GM12865 (cell line): ENCODE measurements at regions not wholly inside any gene's neighbourhood (a gene's known extent, or its start where the extent isn't known, plus 50 kb on each side); places are given as distances from the start of the nearest gene placed in this dataset.
A peak's percentile ranks its signal among the peaks of the same experiment; 100 is the strongest.

ENCODE experiments used
- DNase-seq: peaks from one replicate; pipeline ENCODE4 v3.0.0; 2010; ENCODE audit warnings: low read depth
- H3K4me3 ChIP-seq: 2 replicates; pipeline ENCODE4 v1.5.1; 2011; ENCODE audit warnings: mild to moderate bottlenecking, low read depth, low read length, control low read depth
- TF ChIP-seq, protein P1 (sequence below): IDR thresholded peaks from 2 replicates; pipeline ENCODE4 v1.5.1; 2011; ENCODE audit warnings: low read length, control low read depth, low read depth, inconsistent platforms; ENCODE audit not compliant: insufficient read depth; ENCODE audit errors: missing control alignments

DNA sequence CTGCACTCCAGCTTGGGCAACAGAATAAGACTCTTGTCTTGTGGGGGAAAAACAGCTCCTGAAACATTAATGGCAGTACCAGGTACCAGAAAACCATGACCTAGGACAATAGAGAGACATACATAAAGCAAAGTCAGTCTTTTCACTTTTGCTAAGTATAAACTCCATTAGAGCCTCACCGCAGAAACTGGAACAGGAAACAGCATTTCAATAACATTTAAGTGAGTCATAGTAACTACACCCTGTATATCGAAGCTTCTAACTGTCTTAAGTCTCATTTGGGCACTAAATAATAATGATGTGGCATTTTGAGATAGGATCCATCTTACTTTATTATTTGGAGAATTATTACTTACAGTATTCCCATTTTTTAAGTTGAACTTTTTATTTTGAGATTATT, 517.8 kb upstream of the CELF2 start:
- DNase-seq = peak; percentile 14
- TF ChIP-seq, protein P1, sequence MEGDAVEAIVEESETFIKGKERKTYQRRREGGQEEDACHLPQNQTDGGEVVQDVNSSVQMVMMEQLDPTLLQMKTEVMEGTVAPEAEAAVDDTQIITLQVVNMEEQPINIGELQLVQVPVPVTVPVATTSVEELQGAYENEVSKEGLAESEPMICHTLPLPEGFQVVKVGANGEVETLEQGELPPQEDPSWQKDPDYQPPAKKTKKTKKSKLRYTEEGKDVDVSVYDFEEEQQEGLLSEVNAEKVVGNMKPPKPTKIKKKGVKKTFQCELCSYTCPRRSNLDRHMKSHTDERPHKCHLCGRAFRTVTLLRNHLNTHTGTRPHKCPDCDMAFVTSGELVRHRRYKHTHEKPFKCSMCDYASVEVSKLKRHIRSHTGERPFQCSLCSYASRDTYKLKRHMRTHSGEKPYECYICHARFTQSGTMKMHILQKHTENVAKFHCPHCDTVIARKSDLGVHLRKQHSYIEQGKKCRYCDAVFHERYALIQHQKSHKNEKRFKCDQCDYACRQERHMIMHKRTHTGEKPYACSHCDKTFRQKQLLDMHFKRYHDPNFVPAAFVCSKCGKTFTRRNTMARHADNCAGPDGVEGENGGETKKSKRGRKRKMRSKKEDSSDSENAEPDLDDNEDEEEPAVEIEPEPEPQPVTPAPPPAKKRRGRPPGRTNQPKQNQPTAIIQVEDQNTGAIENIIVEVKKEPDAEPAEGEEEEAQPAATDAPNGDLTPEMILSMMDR = no peak
- no peak overlapping the region for H3K4me3 ChIP-seq

DNA sequence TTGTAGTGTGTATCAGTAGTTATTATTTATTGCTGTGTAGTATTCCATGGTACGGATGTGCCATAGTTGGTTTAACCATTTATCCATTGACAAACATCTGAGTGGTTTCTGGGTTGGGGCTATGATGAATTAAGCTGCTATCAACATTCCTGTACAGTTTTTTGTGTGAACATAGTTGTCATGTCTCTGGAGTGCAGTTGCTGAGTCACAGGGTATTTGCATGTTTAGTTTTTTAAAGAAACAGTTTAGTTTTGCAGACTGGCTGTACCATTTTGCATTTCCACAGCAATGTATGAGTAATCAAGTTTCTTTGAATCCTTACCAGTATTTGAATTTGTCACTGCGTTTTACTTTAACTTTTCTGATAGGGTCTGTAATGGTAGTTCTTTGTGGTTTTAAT, 516.7 kb upstream of the CELF2 start:
- DNase-seq = no peak
- H3K4me3 ChIP-seq = no peak overlapping the region
- TF ChIP-seq, protein P1 = no peak

DNA sequence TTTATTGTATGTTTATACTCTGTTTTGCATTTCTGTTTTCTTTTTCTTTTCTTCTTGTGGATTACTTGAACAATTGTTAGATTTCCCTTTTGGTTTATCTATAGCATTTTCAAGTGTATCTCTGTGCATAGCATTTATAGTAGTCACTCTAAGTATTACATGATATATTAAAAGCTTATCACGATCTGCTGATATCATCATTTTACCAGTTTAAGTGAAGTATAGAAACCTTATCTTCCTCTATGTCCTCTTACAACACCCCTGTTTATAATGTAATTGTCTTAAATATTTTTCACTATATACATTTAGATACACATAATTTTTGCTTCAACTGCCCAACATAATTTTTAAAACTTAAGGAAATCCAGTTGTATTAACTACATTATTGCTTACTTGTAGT, 513.9 kb upstream of the CELF2 start:
- no peak overlapping the region for H3K4me3 ChIP-seq
- TF ChIP-seq, protein P1 = no peak
- DNase-seq = no peak

DNA sequence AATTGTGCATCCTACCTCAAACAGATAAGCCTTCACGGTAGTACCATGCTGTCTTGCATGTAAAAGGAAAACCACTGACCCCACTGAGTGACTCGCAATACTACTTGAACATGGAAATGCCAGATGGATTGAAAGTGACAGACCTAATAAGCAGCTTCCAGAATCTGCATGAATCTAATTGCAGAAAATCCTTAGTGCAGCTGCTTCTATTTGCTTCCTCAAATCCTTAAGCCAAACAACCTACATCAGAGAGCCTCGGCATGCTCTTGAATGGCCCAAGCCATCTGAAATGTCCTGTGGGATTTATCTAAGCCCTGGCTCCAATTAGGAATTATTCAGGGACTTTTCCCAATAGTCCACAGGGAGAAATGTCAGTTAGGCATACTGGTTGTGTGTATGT, 509.5 kb upstream of the CELF2 start:
- no peak for DNase-seq
- TF ChIP-seq, protein P1 = no peak
- H3K4me3 ChIP-seq = no peak overlapping the region

DNA sequence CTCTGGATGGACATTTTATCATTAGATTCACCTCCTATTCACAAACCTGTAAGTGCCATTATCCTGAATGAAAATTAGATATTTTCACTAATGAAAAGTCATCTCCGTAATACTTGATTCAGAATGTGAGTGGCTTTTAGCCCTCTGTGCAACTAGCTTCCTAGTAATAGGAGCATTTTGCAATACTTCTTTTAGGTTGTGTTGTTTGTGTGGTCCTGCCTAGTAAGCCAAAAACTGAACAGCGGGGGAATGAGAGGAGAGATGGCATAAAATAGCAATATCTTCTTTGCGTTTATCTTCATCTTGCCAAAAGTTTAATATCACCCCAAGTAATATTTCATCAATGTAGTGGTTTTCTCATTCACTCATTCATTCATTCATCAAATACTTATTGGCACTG, 507.5 kb upstream of the CELF2 start:
- TF ChIP-seq, protein P1 = no peak
- DNase-seq = no peak
- H3K4me3 ChIP-seq = no peak overlapping the region

DNA sequence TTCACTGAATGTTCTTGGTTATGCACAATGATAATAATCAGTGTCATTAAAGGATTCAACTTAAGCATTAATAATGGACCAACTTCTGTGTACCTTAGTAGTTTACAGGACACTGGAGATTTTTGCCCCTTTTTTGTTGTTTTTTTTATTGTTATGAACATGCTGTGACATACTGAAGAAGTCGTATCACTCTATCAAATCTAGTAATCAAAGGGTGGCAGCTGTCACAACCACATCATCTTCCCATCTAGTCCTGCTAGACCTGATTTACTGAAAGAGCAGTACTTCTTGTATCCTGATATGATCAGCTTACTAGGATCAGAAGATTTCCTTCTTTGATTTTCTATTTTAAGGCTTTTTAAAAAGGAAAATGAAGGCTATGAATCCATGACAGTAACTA, 504.6 kb upstream of the CELF2 start:
- TF ChIP-seq, protein P1 = no peak
- no peak for DNase-seq
- H3K4me3 ChIP-seq = no peak overlapping the region

DNA sequence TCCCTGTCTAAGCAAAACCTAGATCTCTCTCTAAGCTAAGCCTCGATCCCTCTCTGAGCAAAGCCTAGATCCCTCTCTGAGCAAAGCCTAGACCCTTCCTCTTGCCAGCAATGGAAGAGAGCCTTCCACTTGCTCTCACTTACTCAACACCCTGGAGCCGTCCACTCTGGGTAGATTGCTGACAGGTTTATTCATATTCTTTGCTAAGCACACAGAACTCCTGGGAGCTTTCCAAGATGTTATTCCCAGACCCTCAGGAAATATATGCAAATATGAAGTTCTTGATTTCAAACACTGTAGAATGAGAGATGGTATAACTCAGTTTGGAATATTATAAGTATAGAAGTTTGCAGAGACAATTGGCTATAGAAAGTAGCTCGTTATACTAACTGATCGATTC, 503.8 kb upstream of the CELF2 start:
- TF ChIP-seq, protein P1 = no peak
- no peak overlapping the region for H3K4me3 ChIP-seq
- no peak for DNase-seq
